ENCODE measurements at regions not wholly inside any gene's neighbourhood (a gene's known extent, or its start where the extent isn't known, plus 50 kb on each side); places are given as distances from the start of the nearest gene placed in this dataset.

DNA sequence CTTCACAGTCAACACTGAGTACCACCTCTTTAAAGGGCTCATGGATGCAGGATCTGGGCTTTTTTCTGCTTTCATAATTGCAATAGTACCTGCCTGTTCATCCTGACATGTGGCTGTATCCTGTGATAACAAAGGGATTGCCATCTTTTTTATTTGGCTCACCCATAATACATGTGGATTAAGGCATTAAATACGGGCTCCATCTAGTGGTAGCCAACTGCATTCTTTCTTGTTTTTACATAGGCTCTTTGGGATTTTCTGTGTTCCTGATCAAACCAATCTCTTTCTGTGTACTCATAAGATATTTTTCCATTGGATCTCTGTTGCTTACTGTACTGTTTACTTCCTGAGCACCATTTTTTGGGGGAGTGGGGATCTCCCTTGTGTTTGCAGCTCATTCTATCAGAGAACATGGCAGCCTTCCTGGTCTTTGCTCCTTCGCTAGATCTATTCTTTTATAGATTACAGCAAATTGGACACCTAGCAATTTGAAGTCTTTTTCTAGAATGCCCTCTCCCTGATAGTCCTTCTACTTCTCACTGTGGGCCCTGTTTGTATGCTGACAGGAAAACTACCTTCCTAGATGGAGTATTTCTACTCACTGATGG, 723.4 kb upstream of the MDGA2 start:
- no peak for ATAC-seq
- Histone ChIP-seq H3K9me3 (no peaks in the 10 kb centered on the region), H3K4me3 (no peak overlapping the region), H3K4me1 (no peaks in the 10 kb centered on the region), H3K36me3 (ENCODE audit: insufficient read depth in 1 of 2, low read depth in 1 of 2) (no peaks in the 10 kb centered on the region), H3K27ac (no peak overlapping the region), H3K27me3 (ENCODE audit: insufficient read depth in 3 of 3, low read length in 2 of 3) (no peaks in the 10 kb centered on the region)
- intact Hi-C loops (cut with DNase I), result no loop called here
- TF ChIP-seq CTCF (IDR thresholded peaks at IDR 0.05), result peak; percentile 41
- DNase-seq, result no peak
- WGBS, 3 donors, result 46 to 54% (median 52%) methylated on average over 2 of the region's 2 CpGs

GRCh38 chr14:48391661-48392060, 716.3 kb upstream of the MDGA2 start:
- ATAC-seq, result no peak
- no peaks in the 10 kb centered on the region for H3K4me1 ChIP-seq
- no peak for TF ChIP-seq CTCF (IDR thresholded peaks at IDR 0.05)
- WGBS, 3 donors, result 68 to 81% (median 77%) methylated on average over 5 of the region's 5 CpGs
- H3K27ac ChIP-seq, result no peak overlapping the region
- H3K36me3 ChIP-seq (ENCODE audit: insufficient read depth in 1 of 2, low read depth in 1 of 2), result no peaks in the 10 kb centered on the region
- no peak for DNase-seq
- H3K9me3 ChIP-seq, result no peaks in the 10 kb centered on the region
- intact Hi-C loops (cut with DNase I), result no loop called here
- no peaks in the 10 kb centered on the region for H3K27me3 ChIP-seq (ENCODE audit: insufficient read depth in 3 of 3, low read length in 2 of 3)
- no peak overlapping the region for H3K4me3 ChIP-seq

- ATAC-seq (no peak), DNase-seq (no peak)
- Histone ChIP-seq H3K4me1 (no peaks in the 10 kb centered on the region), H3K27me3 (ENCODE audit: insufficient read depth in 3 of 3, low read length in 2 of 3) (no peaks in the 10 kb centered on the region), H3K4me3 (no peak overlapping the region), H3K27ac (no peak overlapping the region), H3K9me3 (no peaks in the 10 kb centered on the region), H3K36me3 (ENCODE audit: insufficient read depth in 1 of 2, low read depth in 1 of 2) (no peaks in the 10 kb centered on the region)
- WGBS, 3 donors, result 78 to 86% (median 85%) methylated on average over 2 of the region's 2 CpGs
- no peak for TF ChIP-seq CTCF (IDR thresholded peaks at IDR 0.05)
- intact Hi-C loops (cut with DNase I), result no loop called here
Observed at GRCh38 chr14:48390346-48390745, 714.9 kb upstream of the MDGA2 start.

DNA sequence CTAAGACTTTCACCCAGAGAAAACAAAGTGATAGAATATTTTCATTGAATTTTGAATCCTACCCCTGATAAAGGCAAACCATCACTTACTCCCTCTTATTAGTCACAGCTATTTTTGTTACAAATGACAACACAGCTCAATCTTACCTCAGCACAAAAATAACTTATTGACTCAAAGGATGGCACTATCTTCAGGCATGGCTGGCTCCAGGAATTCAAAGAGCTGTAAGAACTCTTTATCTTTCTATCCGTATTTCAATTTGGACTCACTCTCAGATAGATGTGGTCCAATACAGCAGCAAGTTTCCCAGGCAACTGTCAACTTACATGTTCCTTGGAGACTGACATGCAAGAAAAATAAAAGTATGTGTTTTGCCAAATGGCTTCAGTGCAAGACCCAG, 709.4 kb upstream of the MDGA2 start:
- Histone ChIP-seq H3K36me3 (ENCODE audit: insufficient read depth in 1 of 2, low read depth in 1 of 2) (no peaks in the 10 kb centered on the region), H3K4me1 (no peaks in the 10 kb centered on the region), H3K27ac (no peak overlapping the region), H3K4me3 (no peak overlapping the region), H3K27me3 (ENCODE audit: insufficient read depth in 3 of 3, low read length in 2 of 3) (no peaks in the 10 kb centered on the region), H3K9me3 (no peaks in the 10 kb centered on the region)
- peak in 3 of 4 donors; percentile 30 to 51 (median 37) for ATAC-seq
- no peak for TF ChIP-seq CTCF (IDR thresholded peaks at IDR 0.05)
- WGBS, 3 donors, result 24 to 65% (median 38%) methylated on average over 1 of the region's 1 CpG
- no peak for DNase-seq
- intact Hi-C loops (cut with DNase I), result no loop called here

- no peak overlapping the region for H3K4me3 ChIP-seq
- TF ChIP-seq CTCF (IDR thresholded peaks at IDR 0.05), result no peak
- ATAC-seq (no peak), DNase-seq (no peak)
- intact Hi-C loops (cut with DNase I), result no loop called here
- H3K4me1 ChIP-seq, result no peaks in the 10 kb centered on the region
- no peaks in the 10 kb centered on the region for H3K27me3 ChIP-seq (ENCODE audit: insufficient read depth in 3 of 3, low read length in 2 of 3)
- H3K9me3 ChIP-seq, result no peaks in the 10 kb centered on the region
- WGBS, 3 donors, result 87 to 90% (median 88%) methylated on average over 13 of the region's 13 CpGs
- no peaks in the 10 kb centered on the region for H3K36me3 ChIP-seq (ENCODE audit: insufficient read depth in 1 of 2, low read depth in 1 of 2)
- H3K27ac ChIP-seq, result no peak overlapping the region
Observed at GRCh38 chr14:48382961-48383360, 707.6 kb upstream of the MDGA2 start.

Data from psoas muscle (tissue), 7 donors.